ENCODE measurements at regions not wholly inside any gene's neighbourhood (a gene's known extent, or its start where the extent isn't known, plus 50 kb on each side); places are given as distances from the start of the nearest gene placed in this dataset.
A peak's percentile ranks its signal among the peaks of the same experiment; 100 is the strongest.

DNA sequence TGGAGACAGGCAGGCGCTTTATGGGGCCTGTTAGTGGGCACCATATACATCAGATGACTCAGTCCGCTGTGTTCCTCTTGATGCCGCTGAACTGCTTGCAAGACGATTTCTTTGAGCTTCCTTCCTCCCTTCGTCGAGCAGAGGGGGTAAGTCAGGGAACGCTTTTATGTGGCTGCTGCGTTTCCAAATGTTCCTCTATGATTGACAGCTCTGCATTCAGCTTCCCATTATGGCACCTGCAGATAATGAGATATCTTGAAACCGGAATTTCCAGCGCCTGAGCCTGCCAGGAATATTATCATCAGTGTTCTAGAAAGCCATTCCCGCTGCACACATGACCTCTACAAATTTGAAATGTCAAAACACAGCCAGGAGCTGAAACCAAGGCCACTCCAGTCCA is 257.0 kb downstream of the TSHZ3 start:
- H2BK20ac ChIP-seq (ENCODE audit: low read depth, low read length, poor library complexity, severe bottlenecking), result no peak overlapping the region
- Mint-ChIP-seq H3K4me3 (no peak overlapping the region), H3K27me3 (ENCODE audit: low read depth) (no peaks in the 10 kb centered on the region), H3K4me1 (no peaks in the 10 kb centered on the region), H3K36me3 (ENCODE audit: insufficient read depth in 1 of 3, low read depth in 3 of 3) (no peaks in the 10 kb centered on the region), H3K9me3 (no peaks in the 10 kb centered on the region), H3K27ac (peak overlapping the region in 1 of 3 experiments; percentile 88; a peak in 1 of 7 replicates)
- no peak overlapping the region for H2BK5ac ChIP-seq (ENCODE audit: insufficient read length, low read length)
- no peak overlapping the region for H3K4ac ChIP-seq (ENCODE audit: low read depth, low read length)
- no peaks in the 10 kb centered on the region for H3K23me2 ChIP-seq (ENCODE audit: insufficient read length, low read depth, low read length, poor library complexity, severe bottlenecking)
- H2BK120ac ChIP-seq (ENCODE audit: low read depth, low read length, poor library complexity, severe bottlenecking), result no peak overlapping the region
- DNase-seq, result no peak
- WGBS (ENCODE audit: extremely low coverage, insufficient read length, low lambda C conversion rate), result no CpG with 5 or more reads among the region's 11 CpGs
- H2BK12ac ChIP-seq (ENCODE audit: insufficient read length, low read depth, low read length), result no peak overlapping the region
- H4K5ac ChIP-seq (ENCODE audit: insufficient read length, low read depth, low read length), result no peak overlapping the region
- H3K27ac ChIP-seq (ENCODE audit: insufficient read length, low read depth, low read length), result no peak overlapping the region
- no peak overlapping the region for H3K14ac ChIP-seq (ENCODE audit: insufficient read depth, low read length)
- H3K4me1 ChIP-seq (ENCODE audit: insufficient read depth, low read length), result no peaks in the 10 kb centered on the region
- no peak overlapping the region for H3K18ac ChIP-seq (ENCODE audit: insufficient read length, low read depth, low read length)
- H2AK5ac ChIP-seq (ENCODE audit: insufficient read length, low read length), result no peak overlapping the region
- no peak overlapping the region for H3K4me2 ChIP-seq (ENCODE audit: insufficient read depth, insufficient read length, low read length)
- H4K20me1 ChIP-seq (ENCODE audit: control insufficient read depth, insufficient read depth, insufficient read length), result no peaks in the 10 kb centered on the region
- H4K8ac ChIP-seq (replicated peaks; ENCODE audit: insufficient read length, low read depth, low read length), result no peak overlapping the region
- no peaks in the 10 kb centered on the region for H3K9me3 ChIP-seq (ENCODE audit: control insufficient read depth, low read depth, low read length)
- no peak overlapping the region for H3K23ac ChIP-seq (ENCODE audit: insufficient read length, low read depth, low read length)
- TF ChIP-seq, protein P1, sequence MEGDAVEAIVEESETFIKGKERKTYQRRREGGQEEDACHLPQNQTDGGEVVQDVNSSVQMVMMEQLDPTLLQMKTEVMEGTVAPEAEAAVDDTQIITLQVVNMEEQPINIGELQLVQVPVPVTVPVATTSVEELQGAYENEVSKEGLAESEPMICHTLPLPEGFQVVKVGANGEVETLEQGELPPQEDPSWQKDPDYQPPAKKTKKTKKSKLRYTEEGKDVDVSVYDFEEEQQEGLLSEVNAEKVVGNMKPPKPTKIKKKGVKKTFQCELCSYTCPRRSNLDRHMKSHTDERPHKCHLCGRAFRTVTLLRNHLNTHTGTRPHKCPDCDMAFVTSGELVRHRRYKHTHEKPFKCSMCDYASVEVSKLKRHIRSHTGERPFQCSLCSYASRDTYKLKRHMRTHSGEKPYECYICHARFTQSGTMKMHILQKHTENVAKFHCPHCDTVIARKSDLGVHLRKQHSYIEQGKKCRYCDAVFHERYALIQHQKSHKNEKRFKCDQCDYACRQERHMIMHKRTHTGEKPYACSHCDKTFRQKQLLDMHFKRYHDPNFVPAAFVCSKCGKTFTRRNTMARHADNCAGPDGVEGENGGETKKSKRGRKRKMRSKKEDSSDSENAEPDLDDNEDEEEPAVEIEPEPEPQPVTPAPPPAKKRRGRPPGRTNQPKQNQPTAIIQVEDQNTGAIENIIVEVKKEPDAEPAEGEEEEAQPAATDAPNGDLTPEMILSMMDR (conservative IDR thresholded peaks at IDR 0.05), result no peak
- H3T11ph ChIP-seq (ENCODE audit: low read length), result no peak overlapping the region
- H2BK15ac ChIP-seq (ENCODE audit: low read depth, low read length), result no peak overlapping the region
- H3K79me2 ChIP-seq (ENCODE audit: insufficient read depth, low read length), result no peaks in the 10 kb centered on the region
- no peak overlapping the region for H3K56ac ChIP-seq (ENCODE audit: insufficient read length, low read depth, low read length)
- no peak overlapping the region for H4K91ac ChIP-seq (ENCODE audit: insufficient read length, low read depth, low read length)
- no peak overlapping the region for H3K9ac ChIP-seq (ENCODE audit: extremely low read depth, insufficient read length, low read length)
- H3K79me1 ChIP-seq (ENCODE audit: insufficient read depth, low read depth, low read length, poor library complexity, severe bottlenecking), result no peaks in the 10 kb centered on the region
- H3K27me3 ChIP-seq (ENCODE audit: insufficient read depth, low read length), result no peaks in the 10 kb centered on the region
- H2AFZ ChIP-seq (ENCODE audit: low read length), result no peak overlapping the region

All from H9 (cell line).